ENCODE measurements at regions not wholly inside any gene's neighbourhood (a gene's known extent, or its start where the extent isn't known, plus 50 kb on each side); places are given as distances from the start of the nearest gene placed in this dataset.

- no peak for DNase-seq (ENCODE audit: low read depth, low spot score)
These were observed 488.6 kb upstream of the SMIM21 start for GRCh38 chr18:75915941-75916623.

GRCh38 chr18:75912829-75913228 is 485.3 kb upstream of the SMIM21 start:
- DNase-seq (ENCODE audit: low read depth, low spot score), result no peak

GRCh38 chr18:75904416-75904815 is 476.9 kb upstream of the SMIM21 start:
- no peak for DNase-seq (ENCODE audit: low read depth, low spot score)

- no peak for DNase-seq (ENCODE audit: low read depth, low spot score)
These were observed 471.1 kb upstream of the SMIM21 start for GRCh38 chr18:75898651-75899050.

- DNase-seq (ENCODE audit: low read depth, low spot score), result no peak
These were observed 469.9 kb upstream of the SMIM21 start for GRCh38 chr18:75897386-75897785.

GRCh38 chr18:75896865-75897264 is 469.4 kb upstream of the SMIM21 start:
- DNase-seq (ENCODE audit: low read depth, low spot score), result no peak

- DNase-seq (ENCODE audit: low read depth, low spot score), result no peak
These were observed 467.6 kb upstream of the SMIM21 start for GRCh38 chr18:75895135-75895534.

- no peak for DNase-seq (ENCODE audit: low read depth, low spot score)
These were observed 457.2 kb upstream of the SMIM21 start for GRCh38 chr18:75884728-75885127.

- no peak for DNase-seq (ENCODE audit: low read depth, low spot score)
These were observed 453.5 kb upstream of the SMIM21 start for GRCh38 chr18:75880925-75881504.

- no peak for DNase-seq (ENCODE audit: low read depth, low spot score)
These were observed 452.8 kb upstream of the SMIM21 start for GRCh38 chr18:75880266-75880665.

GRCh38 chr18:75879196-75879595 is 451.7 kb upstream of the SMIM21 start:
- no peak for DNase-seq (ENCODE audit: low read depth, low spot score)

GRCh38 chr18:75875559-75875958 is 448.1 kb upstream of the SMIM21 start:
- DNase-seq (ENCODE audit: low read depth, low spot score), result no peak

- DNase-seq (ENCODE audit: low read depth, low spot score), result no peak
These were observed 447.0 kb upstream of the SMIM21 start for GRCh38 chr18:75874401-75875089.

GRCh38 chr18:75871596-75871995 is 444.1 kb upstream of the SMIM21 start:
- no peak for DNase-seq (ENCODE audit: low read depth, low spot score)

GRCh38 chr18:75869162-75869561 is 441.7 kb upstream of the SMIM21 start:
- no peak for DNase-seq (ENCODE audit: low read depth, low spot score)

- DNase-seq (ENCODE audit: low read depth, low spot score), result no peak
These were observed 440.5 kb upstream of the SMIM21 start for GRCh38 chr18:75868031-75868430.

- no peak for DNase-seq (ENCODE audit: low read depth, low spot score)
These were observed 438.1 kb upstream of the SMIM21 start for GRCh38 chr18:75865639-75866038.

- DNase-seq (ENCODE audit: low read depth, low spot score), result no peak
These were observed 437.3 kb upstream of the SMIM21 start for GRCh38 chr18:75864816-75865215.

- DNase-seq (ENCODE audit: low read depth, low spot score), result no peak
These were observed 436.2 kb upstream of the SMIM21 start for GRCh38 chr18:75863696-75864095.

- DNase-seq (ENCODE audit: low read depth, low spot score), result no peak
These were observed 435.0 kb upstream of the SMIM21 start for GRCh38 chr18:75862458-75862857.

- DNase-seq (ENCODE audit: low read depth, low spot score), result no peak
These were observed 432.7 kb upstream of the SMIM21 start for GRCh38 chr18:75860166-75860565.

- DNase-seq (ENCODE audit: low read depth, low spot score), result no peak
These were observed 432.0 kb upstream of the SMIM21 start for GRCh38 chr18:75859533-75859932.

- no peak for DNase-seq (ENCODE audit: low read depth, low spot score)
These were observed 431.3 kb upstream of the SMIM21 start for GRCh38 chr18:75858754-75859153.

Measured in smooth muscle cell of the brain vasculature (primary cell).